Endothelial cell of umbilical vein (primary cell): ENCODE measurements at regions not wholly inside any gene's neighbourhood (a gene's known extent, or its start where the extent isn't known, plus 50 kb on each side); places are given as distances from the start of the nearest gene placed in this dataset.

Experiments used
- BruUV-seq: library from RNA; stranded (reverse); fragments of 400-500 nt; replicated peaks from 2 replicates; lab custom pipeline; 2021; lab: Mats Ljungman, UMichigan
- CTCF ChIA-PET: fragments of 300-600, 350-600 bp; sonication (Branson Sonifier 250); formaldehyde crosslinking; loops from one replicate; lab custom pipeline; 2021; ENCODE audit warnings: antibody characterized with exemption, inconsistent platforms; lab: Charles Lee
- POLR2A ChIA-PET: fragments of 300-600, 350-600 bp; sonication (Branson Sonifier 250); formaldehyde crosslinking; loops from one replicate; lab custom pipeline; 2021; ENCODE audit warnings: antibody characterized with exemption, inconsistent platforms; lab: Charles Lee
- DNase-seq: peaks from one replicate; pipeline ENCODE4 v3.0.0-alpha.2; 2011; ENCODE audit warnings: low read depth, low spot score
- FAIRE-seq: peaks from 2 replicates; lab custom pipeline; 2011; peaks lifted over from hg19 to GRCh38; lab: Jason Lieb, UNC
- H2AFZ ChIP-seq: 2 replicates; pipeline ENCODE4 v1.6.0; 2012; ENCODE audit warnings: low read depth, low read length, control low read depth, inconsistent platforms
- H3K27ac ChIP-seq: 2 replicates; pipeline ENCODE4 v1.5.1; 2011; ENCODE audit warnings: low read depth, mild to moderate bottlenecking, control low read depth, low read length, moderate library complexity; ENCODE audit not compliant: insufficient read depth
- H3K27me3 ChIP-seq, 2 experiments: 2 replicates each; pipeline versions ENCODE4 v1.6.0 to v1.6.1; 2011; ENCODE audit warnings: low read length in 2 of 2, mixed read lengths in 1 of 2; ENCODE audit not compliant: control insufficient read depth in 2 of 2, insufficient read depth in 2 of 2
- H3K36me3 ChIP-seq, 2 experiments: 2 replicates in 1 of 2; 3 replicates in 1 of 2; pipeline ENCODE4 v1.5.1; 2011; ENCODE audit warnings: low read length in 2 of 2, mild to moderate bottlenecking in 1 of 2, moderate library complexity in 1 of 2; ENCODE audit not compliant: control insufficient read depth in 2 of 2, insufficient read depth in 2 of 2; ENCODE audit errors: extremely low read depth in 1 of 2
- H3K4me1 ChIP-seq: 3 replicates; pipeline ENCODE4 v1.5.1; 2011; ENCODE audit warnings: mild to moderate bottlenecking, low read length; ENCODE audit not compliant: control insufficient read depth, insufficient read depth; ENCODE audit errors: extremely low read depth
- H3K4me2 ChIP-seq: 2 replicates; pipeline ENCODE4 v1.6.1; 2011; ENCODE audit warnings: low read length, control low read depth, mixed read lengths; ENCODE audit not compliant: insufficient read depth
- H3K4me3 ChIP-seq, 3 experiments: fragments of 200-600 bp in 1 of 3; sonication (generic), shearing (Covaris generic) in 1 of 3; replicated peaks in 1 of 3; 2 replicates each; pipeline ENCODE4 v1.5.1; 2011 to 2016; ENCODE audit warnings: control low read depth in 3 of 3, low read length in 3 of 3, mild to moderate bottlenecking in 2 of 3, inconsistent platforms in 1 of 3, low read depth in 1 of 3, moderate library complexity in 1 of 3; ENCODE audit not compliant: insufficient read depth in 1 of 3
- H3K79me2 ChIP-seq: 2 replicates; pipeline ENCODE4 v1.6.0; 2012; ENCODE audit warnings: low read length, inconsistent platforms; ENCODE audit not compliant: control insufficient read depth, insufficient read depth
- H3K9ac ChIP-seq: replicated peaks from 2 replicates; pipeline ENCODE3; 2011; ENCODE audit warnings: low read length, control low read depth; ENCODE audit not compliant: insufficient read depth; ENCODE audit errors: extremely low read depth
- H3K9me1 ChIP-seq: replicated peaks from 3 replicates; pipeline ENCODE4 v1.6.0; 2011; ENCODE audit warnings: mild to moderate bottlenecking, low read length; ENCODE audit not compliant: control insufficient read depth, insufficient read depth; ENCODE audit errors: extremely low read depth
- H3K9me3 ChIP-seq: replicated peaks from 2 replicates; pipeline ENCODE4 v1.5.1; 2012; ENCODE audit warnings: low read length, inconsistent platforms; ENCODE audit not compliant: control insufficient read depth, insufficient read depth
- H4K20me1 ChIP-seq: replicated peaks from 2 replicates; pipeline ENCODE3; 2011; ENCODE audit warnings: mild to moderate bottlenecking, low read length; ENCODE audit not compliant: control insufficient read depth, insufficient read depth; ENCODE audit errors: extremely low read depth
- CTCF ChIP-seq, 2 donors: IDR thresholded peaks; 1 replicate in 1 of 2; 2 replicates in 1 of 2; pipeline ENCODE4 v1.5.1; 2011; ENCODE audit warnings: low read length in 2 of 2, mild to moderate bottlenecking in 2 of 2, moderate library complexity in 2 of 2, control low read depth in 1 of 2, inconsistent platforms in 1 of 2, low read depth in 1 of 2; ENCODE audit not compliant: insufficient read depth in 1 of 2; ENCODE audit errors: extremely low read depth in 1 of 2
- EZH2 ChIP-seq: IDR thresholded peaks from 2 replicates; pipeline ENCODE4 v1.6.1; 2012; ENCODE audit warnings: borderline replicate concordance, low read depth, mild to moderate bottlenecking, moderate library complexity, low read length, inconsistent platforms; ENCODE audit not compliant: severe bottlenecking
- JUN ChIP-seq: IDR thresholded peaks from 2 replicates; pipeline ENCODE4 v1.6.1; 2011; ENCODE audit warnings: borderline replicate concordance, low read depth; ENCODE audit not compliant: insufficient read length, insufficient read depth
- MAX ChIP-seq: IDR thresholded peaks from 2 replicates; pipeline ENCODE4 v1.6.1; 2011; ENCODE audit not compliant: insufficient read depth, insufficient read length
- MYC ChIP-seq: IDR thresholded peaks from one replicate; pipeline ENCODE4 v1.6.1; 2011; ENCODE audit warnings: mild to moderate bottlenecking, low read depth, low read length
- POLR2AphosphoS5 ChIP-seq: IDR thresholded peaks from 2 replicates; pipeline ENCODE4 v1.6.1; 2012; ENCODE audit warnings: low read depth, mild to moderate bottlenecking, control low read depth, low read length, moderate library complexity; ENCODE audit not compliant: insufficient read depth
- dilution Hi-C: fragments of 300-500 bp; cut with MboI; formaldehyde crosslinking; loops from one replicate; pipeline ENCODE4 v1.15.0; 2019; ENCODE audit warnings: low sequenced_read_pairs; ENCODE audit not compliant: extremely low pct_ligation_motif_present
- intact Hi-C: fragments of 100-400 bp; cut with micrococcal nuclease; formaldehyde crosslinking; loops from one replicate; pipeline ENCODE4 v1.10.0; 2022

- no peaks in the 10 kb centered on the region for H3K9me3 ChIP-seq
- no peak for FAIRE-seq
- no peaks in the 10 kb centered on the region for H3K36me3 ChIP-seq
- H3K79me2 ChIP-seq, result no peaks in the 10 kb centered on the region
- H3K27ac ChIP-seq, result no peak overlapping the region
- ChIA-PET CTCF (no interaction called here), POLR2A (no interaction called here)
- TF ChIP-seq MAX (no peak), POLR2AphosphoS5 (no peak), CTCF (IDR thresholded peaks at IDR 0.05; ENCODE audit: extremely low read depth in 1 of 2, insufficient read depth in 1 of 2, low read depth in 1 of 2, low read length in 2 of 2) (no peak), MYC (no peak), JUN (no peak), EZH2 (no peak)
- H3K27me3 ChIP-seq, result no peaks in the 10 kb centered on the region
- H3K9me1 ChIP-seq, result no peaks in the 10 kb centered on the region
- no peaks in the 10 kb centered on the region for H3K4me1 ChIP-seq
- H3K9ac ChIP-seq, result no peak overlapping the region
- no peaks in the 10 kb centered on the region for H4K20me1 ChIP-seq
- BruUV-seq, result no TSS peak
- no peak for DNase-seq
- H3K4me3 ChIP-seq, result no peak overlapping the region
- H3K4me2 ChIP-seq, result no peak overlapping the region
- dilution Hi-C loops, result no loop called here
- H2AFZ ChIP-seq, result no peak overlapping the region
- intact Hi-C loops, result no loop called here
Measured at GRCh38 chr6:118719351-118720124, 68.1 kb upstream of the CEP85L start.
